Epithelial cell of esophagus (primary cell): ENCODE measurements at regions not wholly inside any gene's neighbourhood (a gene's known extent, or its start where the extent isn't known, plus 50 kb on each side); places are given as distances from the start of the nearest gene placed in this dataset.

ENCODE experiments used
- DNase-seq: peaks from one replicate; pipeline ENCODE4 v3.0.0; 2010; ENCODE audit warnings: low read depth
- H3K4me3 ChIP-seq: 2 replicates; pipeline ENCODE4 v1.5.1; 2011; ENCODE audit warnings: mild to moderate bottlenecking, low read length, control low read depth
- TF ChIP-seq, protein P1 (sequence below): IDR thresholded peaks from 2 replicates; pipeline ENCODE4 v1.5.1; 2011; ENCODE audit warnings: low read depth, mild to moderate bottlenecking, low read length, control low read depth, inconsistent platforms; ENCODE audit not compliant: insufficient read depth; ENCODE audit errors: missing control alignments

DNA sequence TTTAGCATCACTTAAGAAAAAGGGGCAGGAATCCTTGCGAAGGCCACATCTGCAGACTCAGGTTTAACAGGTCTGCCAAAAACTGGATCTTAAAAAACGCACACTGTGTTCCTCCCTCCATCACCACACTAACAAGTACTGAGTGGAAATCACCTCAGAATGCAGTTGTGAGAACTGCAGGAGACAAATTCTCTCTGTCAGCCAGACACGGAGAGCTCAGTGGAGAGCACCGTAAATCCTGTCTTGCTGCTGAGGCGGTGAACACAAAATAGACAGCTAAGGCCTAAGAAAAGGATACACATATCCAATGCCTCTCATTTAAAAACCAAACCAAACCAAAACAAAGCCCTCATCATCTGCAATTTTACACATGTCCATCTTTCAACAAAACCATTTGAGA, 1287.6 kb downstream of the EFNB2 start:
- H3K4me3 ChIP-seq = no peak overlapping the region
- DNase-seq = no peak
- TF ChIP-seq, protein P1, sequence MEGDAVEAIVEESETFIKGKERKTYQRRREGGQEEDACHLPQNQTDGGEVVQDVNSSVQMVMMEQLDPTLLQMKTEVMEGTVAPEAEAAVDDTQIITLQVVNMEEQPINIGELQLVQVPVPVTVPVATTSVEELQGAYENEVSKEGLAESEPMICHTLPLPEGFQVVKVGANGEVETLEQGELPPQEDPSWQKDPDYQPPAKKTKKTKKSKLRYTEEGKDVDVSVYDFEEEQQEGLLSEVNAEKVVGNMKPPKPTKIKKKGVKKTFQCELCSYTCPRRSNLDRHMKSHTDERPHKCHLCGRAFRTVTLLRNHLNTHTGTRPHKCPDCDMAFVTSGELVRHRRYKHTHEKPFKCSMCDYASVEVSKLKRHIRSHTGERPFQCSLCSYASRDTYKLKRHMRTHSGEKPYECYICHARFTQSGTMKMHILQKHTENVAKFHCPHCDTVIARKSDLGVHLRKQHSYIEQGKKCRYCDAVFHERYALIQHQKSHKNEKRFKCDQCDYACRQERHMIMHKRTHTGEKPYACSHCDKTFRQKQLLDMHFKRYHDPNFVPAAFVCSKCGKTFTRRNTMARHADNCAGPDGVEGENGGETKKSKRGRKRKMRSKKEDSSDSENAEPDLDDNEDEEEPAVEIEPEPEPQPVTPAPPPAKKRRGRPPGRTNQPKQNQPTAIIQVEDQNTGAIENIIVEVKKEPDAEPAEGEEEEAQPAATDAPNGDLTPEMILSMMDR = no peak

- TF ChIP-seq, protein P1 = no peak
These were observed 1295.1 kb downstream of the EFNB2 start for GRCh38 chr13:105240371-105240770.

DNA sequence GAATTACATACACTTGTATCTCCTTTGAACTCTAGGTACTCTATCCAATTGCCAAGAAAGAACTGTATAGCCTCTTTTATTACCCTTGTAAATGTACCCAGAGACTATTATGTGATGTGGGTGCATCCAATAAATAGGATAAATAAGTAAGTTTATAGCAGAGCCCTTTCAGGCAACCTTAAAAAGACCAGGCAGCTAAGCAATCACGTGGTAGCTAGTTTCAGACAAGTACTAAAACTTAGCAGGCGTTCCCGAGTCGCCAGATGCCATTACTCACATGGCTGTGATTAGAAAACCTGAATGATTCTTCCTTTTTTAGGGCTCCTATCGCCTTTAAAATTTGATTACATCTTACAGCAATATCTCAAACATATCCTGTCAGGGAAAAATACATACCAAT, 1303.0 kb downstream of the EFNB2 start:
- no peak for DNase-seq
- TF ChIP-seq, protein P1 = no peak
- no peak overlapping the region for H3K4me3 ChIP-seq

More at GRCh38 chr13:105240371-105240770, 1295.1 kb downstream of the EFNB2 start:
- H3K4me3 ChIP-seq = no peak overlapping the region
- DNase-seq = no peak

DNA sequence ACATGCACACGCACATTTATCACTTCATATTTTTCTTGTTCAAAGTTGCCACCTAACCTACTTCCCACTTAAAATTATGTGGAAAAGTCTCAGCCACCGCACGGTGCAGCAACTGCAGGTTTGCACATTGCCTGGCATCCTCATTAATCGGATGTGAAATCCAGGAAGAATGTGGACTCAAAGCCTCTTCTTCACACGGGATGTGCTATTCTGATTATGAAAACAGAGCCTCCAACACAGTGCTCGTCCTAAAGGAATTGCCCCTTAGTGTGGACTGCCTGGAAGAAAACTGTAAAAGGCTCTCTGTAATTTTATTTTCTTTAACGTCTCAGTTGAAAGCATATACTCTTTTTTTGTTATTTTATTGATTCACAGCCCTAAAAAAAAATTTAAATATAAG, 1303.5 kb downstream of the EFNB2 start:
- H3K4me3 ChIP-seq = no peak overlapping the region
- TF ChIP-seq, protein P1 = no peak
- DNase-seq = no peak

DNA sequence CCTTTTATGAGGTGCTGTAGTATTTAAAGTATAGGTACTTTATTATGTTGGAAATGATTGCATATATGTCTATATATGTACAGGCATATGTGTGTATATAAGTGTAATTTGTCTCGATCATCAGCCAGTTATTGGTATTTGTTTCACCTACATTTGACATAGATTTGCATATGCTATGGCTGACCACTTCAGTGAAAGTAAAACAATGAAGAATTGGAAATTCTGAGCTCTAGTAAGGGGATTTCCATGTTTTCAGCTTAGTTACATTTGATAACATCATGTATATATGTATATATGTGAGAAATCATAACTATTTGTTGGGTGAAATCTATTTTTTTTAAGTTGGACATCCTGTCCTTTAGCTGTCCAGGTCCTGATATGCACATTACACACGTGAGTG, 1303.9 kb downstream of the EFNB2 start:
- no peak for DNase-seq
- no peak overlapping the region for H3K4me3 ChIP-seq
- TF ChIP-seq, protein P1 = no peak

- H3K4me3 ChIP-seq = no peak overlapping the region
- no peak for DNase-seq
- TF ChIP-seq, protein P1 = no peak
These were observed 1314.6 kb downstream of the EFNB2 start for GRCh38 chr13:105220881-105221280.

DNA sequence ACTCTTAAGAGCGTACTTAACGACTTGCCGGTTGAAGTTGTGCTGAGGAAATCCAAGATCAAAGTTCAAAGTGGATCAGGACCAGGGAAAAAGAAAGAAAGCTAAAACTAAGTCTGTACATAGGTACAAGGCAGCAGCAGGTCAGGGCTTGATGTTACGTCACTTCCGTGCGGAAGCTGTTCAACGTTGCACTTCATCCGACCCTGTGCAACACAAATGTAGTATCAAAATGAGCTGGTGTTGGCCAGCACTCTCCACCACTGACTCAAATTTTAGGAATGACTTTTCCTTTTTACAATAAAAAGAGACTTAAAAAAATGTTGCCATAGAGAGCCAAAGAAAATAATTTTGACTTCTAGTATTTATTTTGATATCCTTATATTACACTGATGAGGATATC, 1315.4 kb downstream of the EFNB2 start:
- no peak for DNase-seq
- TF ChIP-seq, protein P1 = no peak
- H3K4me3 ChIP-seq = no peak overlapping the region
